Activated CD8-positive, alpha-beta T cell treated with anti-CD3 and anti-CD28 coated beads, Interleukin-2, amount 10 ng/mL, durations not matched to agents 7 days and 5 days (primary cell): ENCODE measurements at regions not wholly inside any gene's neighbourhood (a gene's known extent, or its start where the extent isn't known, plus 50 kb on each side); places are given as distances from the start of the nearest gene placed in this dataset.

ENCODE experiments used
- ATAC-seq: fragments of 150-1000 bp; cut with Tn5 transposase; one replicate; pipeline ENCODE4 v1.10.0; 2021; ENCODE audit warnings: moderate library complexity
- CTCF ChIA-PET: fragments of 350-600 bp; sonication (Branson Sonifier 250); formaldehyde crosslinking; loops from one replicate; lab custom pipeline; 2021; ENCODE audit warnings: antibody characterized with exemption; lab: Charles Lee
- POLR2A ChIA-PET: fragments of 350-600 bp; sonication (Branson Sonifier 250); formaldehyde crosslinking; loops from one replicate; lab custom pipeline; 2021; ENCODE audit warnings: antibody characterized with exemption; lab: Charles Lee
- DNase-seq: peaks from one replicate; pipeline ENCODE4 v3.0.0-alpha.2; 2020
- H3K27ac Mint-ChIP-seq: one replicate; pipeline ENCODE4 v1.8.0; 2021; ENCODE audit warnings: mild to moderate bottlenecking, mixed read lengths
- H3K27me3 Mint-ChIP-seq: one replicate; pipeline ENCODE4 v1.8.0; 2021; ENCODE audit warnings: low read depth, mixed read lengths
- H3K36me3 Mint-ChIP-seq: one replicate; pipeline ENCODE4 v1.8.0; 2021; ENCODE audit warnings: low read depth, mixed read lengths
- H3K4me1 Mint-ChIP-seq: one replicate; pipeline ENCODE4 v1.8.0; 2021; ENCODE audit warnings: low read depth, mixed read lengths
- H3K4me3 Mint-ChIP-seq: one replicate; pipeline ENCODE4 v1.8.0; 2021; ENCODE audit warnings: mild to moderate bottlenecking, mixed read lengths
- H3K9me3 Mint-ChIP-seq: one replicate; pipeline ENCODE4 v1.8.0; 2022; ENCODE audit warnings: mixed read lengths; ENCODE audit not compliant: insufficient read depth

GRCh38 chr7:42618651-42619360, 293.1 kb downstream of the C7orf25 start:
- CTCF ChIA-PET: no interaction called here
- POLR2A ChIA-PET: no interaction called here

GRCh38 chr7:42617806-42618457, 293.9 kb downstream of the C7orf25 start:
- POLR2A ChIA-PET: no interaction called here
- DNase-seq (no peak), ATAC-seq (no peak)
- no peaks in the 10 kb centered on the region for H3K9me3 Mint-ChIP-seq
- H3K27me3 Mint-ChIP-seq: no peaks in the 10 kb centered on the region
- CTCF ChIA-PET: interaction anchor here (1.0 kb wide), 1 partner anchor 96 kb away, joined by 3 read pairs; no protein-coding TSS in a partner anchor
- H3K27ac Mint-ChIP-seq: no peak overlapping the region
- H3K36me3 Mint-ChIP-seq: no peaks in the 10 kb centered on the region
- no peaks in the 10 kb centered on the region for H3K4me1 Mint-ChIP-seq
- H3K4me3 Mint-ChIP-seq: no peak overlapping the region

More at GRCh38 chr7:42618651-42619360, 293.1 kb downstream of the C7orf25 start:
- no peak for ATAC-seq
- Mint-ChIP-seq H3K4me1 (no peaks in the 10 kb centered on the region), H3K27me3 (no peaks in the 10 kb centered on the region), H3K27ac (no peak overlapping the region), H3K36me3 (no peaks in the 10 kb centered on the region), H3K4me3 (no peak overlapping the region), H3K9me3 (no peaks in the 10 kb centered on the region)
- no peak for DNase-seq

GRCh38 chr7:42617071-42617765, 294.7 kb downstream of the C7orf25 start:
- Mint-ChIP-seq H3K27ac (no peak overlapping the region), H3K36me3 (no peaks in the 10 kb centered on the region), H3K4me3 (no peak overlapping the region), H3K9me3 (no peaks in the 10 kb centered on the region), H3K4me1 (no peaks in the 10 kb centered on the region), H3K27me3 (no peaks in the 10 kb centered on the region)
- ATAC-seq (no peak), DNase-seq (no peak)
- ChIA-PET POLR2A (no interaction called here), CTCF (interaction anchor here (1.0 kb wide), 1 partner anchor 97 kb away, joined by 3 read pairs; no protein-coding TSS in a partner anchor)

GRCh38 chr7:42614636-42615035, 297.2 kb downstream of the C7orf25 start:
- H3K4me1 Mint-ChIP-seq: no peaks in the 10 kb centered on the region
- H3K36me3 Mint-ChIP-seq: no peaks in the 10 kb centered on the region
- H3K9me3 Mint-ChIP-seq: no peaks in the 10 kb centered on the region
- H3K27me3 Mint-ChIP-seq: no peaks in the 10 kb centered on the region
- POLR2A ChIA-PET: no interaction called here
- DNase-seq: no peak
- ATAC-seq: no peak
- no peak overlapping the region for H3K27ac Mint-ChIP-seq
- CTCF ChIA-PET: no interaction called here
- no peak overlapping the region for H3K4me3 Mint-ChIP-seq

GRCh38 chr7:42611961-42612360, 299.9 kb downstream of the C7orf25 start:
- Mint-ChIP-seq H3K9me3 (no peaks in the 10 kb centered on the region), H3K36me3 (no peaks in the 10 kb centered on the region), H3K4me1 (no peaks in the 10 kb centered on the region), H3K27ac (no peak overlapping the region), H3K4me3 (no peak overlapping the region), H3K27me3 (no peaks in the 10 kb centered on the region)
- DNase-seq: no peak
- CTCF ChIA-PET: no interaction called here
- POLR2A ChIA-PET: no interaction called here
- ATAC-seq: no peak

GRCh38 chr7:42611289-42611928, 300.5 kb downstream of the C7orf25 start:
- H3K4me3 Mint-ChIP-seq: no peak overlapping the region
- no peaks in the 10 kb centered on the region for H3K9me3 Mint-ChIP-seq
- DNase-seq (no peak), ATAC-seq (no peak)
- no peaks in the 10 kb centered on the region for H3K27me3 Mint-ChIP-seq
- no peak overlapping the region for H3K27ac Mint-ChIP-seq
- POLR2A ChIA-PET: no interaction called here
- no peaks in the 10 kb centered on the region for H3K4me1 Mint-ChIP-seq
- CTCF ChIA-PET: no interaction called here
- H3K36me3 Mint-ChIP-seq: no peaks in the 10 kb centered on the region

- CTCF ChIA-PET: no interaction called here
- POLR2A ChIA-PET: no interaction called here
Observed at GRCh38 chr7:42606193-42606905, 305.5 kb downstream of the C7orf25 start.

GRCh38 chr7:42605406-42606192, 306.3 kb downstream of the C7orf25 start:
- CTCF ChIA-PET: no interaction called here

More at GRCh38 chr7:42606193-42606905, 305.5 kb downstream of the C7orf25 start:
- Mint-ChIP-seq H3K36me3 (no peaks in the 10 kb centered on the region), H3K9me3 (no peaks in the 10 kb centered on the region), H3K4me1 (no peaks in the 10 kb centered on the region), H3K27ac (no peak overlapping the region), H3K4me3 (no peak overlapping the region), H3K27me3 (no peaks in the 10 kb centered on the region)
- DNase-seq (no peak), ATAC-seq (no peak)

GRCh38 chr7:42603496-42603895, 308.4 kb downstream of the C7orf25 start:
- Mint-ChIP-seq H3K36me3 (no peaks in the 10 kb centered on the region), H3K9me3 (no peaks in the 10 kb centered on the region), H3K27me3 (no peaks in the 10 kb centered on the region), H3K4me3 (no peak overlapping the region), H3K4me1 (no peaks in the 10 kb centered on the region), H3K27ac (no peak overlapping the region)
- DNase-seq (no peak), ATAC-seq (no peak)
- ChIA-PET CTCF (no interaction called here), POLR2A (no interaction called here)

More at GRCh38 chr7:42605406-42606192, 306.3 kb downstream of the C7orf25 start:
- DNase-seq (no peak), ATAC-seq (no peak)
- H3K4me1 Mint-ChIP-seq: no peaks in the 10 kb centered on the region
- H3K27ac Mint-ChIP-seq: no peak overlapping the region
- H3K9me3 Mint-ChIP-seq: no peaks in the 10 kb centered on the region
- POLR2A ChIA-PET: no interaction called here
- no peak overlapping the region for H3K4me3 Mint-ChIP-seq
- no peaks in the 10 kb centered on the region for H3K36me3 Mint-ChIP-seq
- no peaks in the 10 kb centered on the region for H3K27me3 Mint-ChIP-seq

GRCh38 chr7:42597300-42597699, 314.6 kb downstream of the C7orf25 start:
- no peaks in the 10 kb centered on the region for H3K36me3 Mint-ChIP-seq
- no peak for ATAC-seq
- H3K4me3 Mint-ChIP-seq: no peak overlapping the region
- H3K9me3 Mint-ChIP-seq: peaks cover 4% of the 10 kb centered on the region
- POLR2A ChIA-PET: no interaction called here
- no peak overlapping the region for H3K27ac Mint-ChIP-seq
- no peaks in the 10 kb centered on the region for H3K4me1 Mint-ChIP-seq
- CTCF ChIA-PET: no interaction called here
- H3K27me3 Mint-ChIP-seq: no peaks in the 10 kb centered on the region
- no peak for DNase-seq

- Mint-ChIP-seq H3K27me3 (no peaks in the 10 kb centered on the region), H3K27ac (no peak overlapping the region), H3K4me3 (no peak overlapping the region), H3K9me3 (peaks cover 8% of the 10 kb centered on the region), H3K4me1 (no peaks in the 10 kb centered on the region), H3K36me3 (no peaks in the 10 kb centered on the region)
- ChIA-PET CTCF (no interaction called here), POLR2A (no interaction called here)
- DNase-seq (no peak), ATAC-seq (no peak)
Observed at GRCh38 chr7:42596737-42597136, 315.1 kb downstream of the C7orf25 start.
